ENCODE measurements at regions not wholly inside any gene's neighbourhood (a gene's known extent, or its start where the extent isn't known, plus 50 kb on each side); places are given as distances from the start of the nearest gene placed in this dataset.

GRCh38 chr1:34306568-34306967 lies 129.9 kb downstream of the C1orf94 start:
- TF ChIP-seq POLR2AphosphoS5 (IDR thresholded peaks at IDR 0.05; ENCODE audit: low read depth, low read length) (no peak), TAF1 (IDR thresholded peaks at IDR 0.05; ENCODE audit: borderline replicate concordance, insufficient read depth, low read length) (no peak), REST (IDR thresholded peaks at IDR 0.05; ENCODE audit: insufficient read depth in 1 of 2, low read depth in 2 of 2, low read length in 2 of 2) (no peak), SIN3A (IDR thresholded peaks at IDR 0.05; ENCODE audit: borderline replicate concordance, insufficient read depth, low read length) (no peak)

Measured in PFSK-1 (cell line).